ENCODE measurements at regions not wholly inside any gene's neighbourhood (a gene's known extent, or its start where the extent isn't known, plus 50 kb on each side); places are given as distances from the start of the nearest gene placed in this dataset.

- no peak for TF ChIP-seq ZBED4 (CRISPR knock-in tag; IDR thresholded peaks at IDR 0.05; ENCODE audit: borderline replicate concordance)
- TF ChIP-seq RFX3 (CRISPR knock-in tag; IDR thresholded peaks at IDR 0.05), result no peak
- no peak for TF ChIP-seq ZNF558 (CRISPR knock-in tag; IDR thresholded peaks at IDR 0.05; ENCODE audit: borderline replicate concordance)
- no peak for TF ChIP-seq ZNF768 (CRISPR knock-in tag; IDR thresholded peaks at IDR 0.05)
- no peak for TF ChIP-seq SRSF4 (IDR thresholded peaks at IDR 0.05; ENCODE audit: low read depth, low read length, poor library complexity, severe bottlenecking)
- no peak for TF ChIP-seq SMAD3 (CRISPR knock-in tag; IDR thresholded peaks at IDR 0.05)
These were observed 298.1 kb upstream of the KCNMB2 start (continued) for GRCh38 chr3:178238179-178238578.

DNA sequence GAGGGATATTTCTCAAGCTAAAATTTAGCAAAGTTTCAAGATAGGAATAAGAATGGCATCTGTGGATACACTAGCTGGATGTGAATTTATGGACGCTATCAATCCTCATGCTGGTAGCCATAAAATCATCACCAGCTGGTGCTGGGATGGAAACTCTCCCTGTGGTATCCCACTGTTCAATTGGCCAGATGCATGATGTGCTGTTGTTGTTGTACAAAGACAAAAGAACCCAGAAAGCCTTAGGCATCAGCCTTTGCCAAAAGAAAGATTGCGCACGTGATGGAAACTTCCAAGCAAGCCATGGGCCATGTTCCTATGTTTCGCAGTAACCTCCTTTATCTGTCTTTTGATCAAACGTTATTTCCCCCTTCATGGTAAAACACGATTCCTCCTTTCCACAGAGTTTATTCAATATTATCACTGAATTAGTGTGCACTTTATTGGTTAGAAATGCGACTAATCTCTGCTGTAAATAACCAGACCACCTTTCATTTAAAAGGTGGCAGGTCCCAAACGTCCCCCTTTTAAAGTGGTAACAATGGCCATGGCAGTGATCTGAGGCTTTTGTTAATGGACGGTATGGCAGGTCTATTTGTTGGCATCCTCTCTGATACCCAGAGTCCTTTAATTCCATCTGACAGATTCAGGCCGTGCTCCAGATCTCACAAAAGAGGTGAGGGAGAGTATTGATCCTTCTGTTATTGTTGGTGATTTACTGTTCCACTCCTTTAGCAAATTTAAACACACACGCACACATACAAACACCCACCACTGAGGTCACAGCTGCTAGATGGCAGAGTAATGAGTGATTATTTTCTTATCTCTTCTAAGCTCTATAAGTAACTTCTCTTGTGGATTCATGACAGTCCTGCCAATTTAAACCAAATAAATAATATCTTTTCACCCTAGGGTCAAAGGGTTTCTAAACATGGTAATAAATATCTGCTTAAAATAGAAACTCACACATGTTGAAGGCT, 291.2 kb upstream of the KCNMB2 start:
- BruUV-seq (replicated peaks), result no TSS peak
- CTCF ChIA-PET (ENCODE audit: low intra/inter-chr PET ratio, low total read pairs), result no interaction called here
- no peak for FAIRE-seq
- Histone ChIP-seq H3K79me2 (ENCODE audit: insufficient read depth, low read length) (no peaks in the 10 kb centered on the region), H2AFZ (ENCODE audit: low read length) (no peak overlapping the region), H3K36me3 (replicated peaks in 1 of 2; ENCODE audit: control insufficient read depth in 1 of 2, insufficient read depth in 2 of 2, low read length in 2 of 2) (no peaks in the 10 kb centered on the region), H3K9ac (ENCODE audit: insufficient read depth, low read depth, low read length) (no peak overlapping the region), H3K4me3 (replicated peaks in 1 of 3; ENCODE audit: insufficient read depth in 1 of 3, low read depth in 2 of 3, low read length in 3 of 3) (no peak overlapping the region), H3K27ac (ENCODE audit: extremely low read length, insufficient read depth, low read length) (no peak overlapping the region), H3K9me3 (ENCODE audit: low read length) (no peaks in the 10 kb centered on the region), H3K4me1 (ENCODE audit: insufficient read depth, low read length) (no peaks in the 10 kb centered on the region), H3K27me3 (ENCODE audit: control insufficient read depth in 1 of 2, insufficient read depth in 2 of 2, low read length in 2 of 2) (no peaks in the 10 kb centered on the region), H4K20me1 (ENCODE audit: insufficient read depth, low read length) (no peaks in the 10 kb centered on the region), H3K4me2 (ENCODE audit: low read depth, low read length) (no peak overlapping the region)
- DNase-seq (ENCODE audit: low spot score), result no peak
- intact Hi-C loops (cut with micrococcal nuclease; ENCODE audit: unreplicated experiment) (no loop called here), in situ Hi-C loops (cut with HindIII; ENCODE audit: extremely low pct_ligation_motif_present, low pct_unique_long_range_greater_than_20kb) (no loop called here)
- WGBS (ENCODE audit: low lambda C conversion rate), result 22% methylated on average over 11 of the region's 11 CpGs
- POLR2A ChIA-PET, result no interaction called here
- no peak for ATAC-seq
- TF ChIP-seq, protein P1, sequence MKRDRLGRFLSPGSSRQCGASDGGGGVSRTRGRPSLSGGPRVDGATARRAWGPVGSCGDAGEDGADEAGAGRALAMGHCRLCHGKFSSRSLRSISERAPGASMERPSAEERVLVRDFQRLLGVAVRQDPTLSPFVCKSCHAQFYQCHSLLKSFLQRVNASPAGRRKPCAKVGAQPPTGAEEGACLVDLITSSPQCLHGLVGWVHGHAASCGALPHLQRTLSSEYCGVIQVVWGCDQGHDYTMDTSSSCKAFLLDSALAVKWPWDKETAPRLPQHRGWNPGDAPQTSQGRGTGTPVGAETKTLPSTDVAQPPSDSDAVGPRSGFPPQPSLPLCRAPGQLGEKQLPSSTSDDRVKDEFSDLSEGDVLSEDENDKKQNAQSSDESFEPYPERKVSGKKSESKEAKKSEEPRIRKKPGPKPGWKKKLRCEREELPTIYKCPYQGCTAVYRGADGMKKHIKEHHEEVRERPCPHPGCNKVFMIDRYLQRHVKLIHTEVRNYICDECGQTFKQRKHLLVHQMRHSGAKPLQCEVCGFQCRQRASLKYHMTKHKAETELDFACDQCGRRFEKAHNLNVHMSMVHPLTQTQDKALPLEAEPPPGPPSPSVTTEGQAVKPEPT (CRISPR knock-in tag; IDR thresholded peaks at IDR 0.05; ENCODE audit: low read depth), result no peak
- TF ChIP-seq ZNF142 (CRISPR knock-in tag; IDR thresholded peaks at IDR 0.05), result no peak
- no peak for TF ChIP-seq MAZ (IDR thresholded peaks at IDR 0.05; ENCODE audit: borderline replicate concordance, low read depth, low read length)
- TF ChIP-seq MAZ (CRISPR knock-in tag; IDR thresholded peaks at IDR 0.05; ENCODE audit: low read depth), result no peak
